ENCODE measurements at regions not wholly inside any gene's neighbourhood (a gene's known extent, or its start where the extent isn't known, plus 50 kb on each side); places are given as distances from the start of the nearest gene placed in this dataset.

GRCh38 chr1:208654241-208654640, 410.1 kb upstream of the PLXNA2 start:
- no peak overlapping the region for H3K27ac ChIP-seq (ENCODE audit: low read length)
- H3K79me2 ChIP-seq (ENCODE audit: low read length) = no peaks in the 10 kb centered on the region
- TF ChIP-seq CTCF (IDR thresholded peaks at IDR 0.05; ENCODE audit: low read length) (peak; percentile 76), EZH2phosphoT487 (IDR thresholded peaks at IDR 0.05; ENCODE audit: low read length) (no peak)
- no peaks in the 10 kb centered on the region for H3F3A ChIP-seq (ENCODE audit: insufficient read depth, low read length)
- H3K9ac ChIP-seq (ENCODE audit: low read length) = no peak overlapping the region
- H3K4me1 ChIP-seq (ENCODE audit: low read length) = peaks cover 6% of the 10 kb centered on the region; the same call in 1 of the 2 replicates
- no peaks in the 10 kb centered on the region for H3K36me3 ChIP-seq (replicated peaks; ENCODE audit: insufficient read depth, low read length)
- no peak overlapping the region for H2AFZ ChIP-seq (ENCODE audit: low read length)
- H3K4me2 ChIP-seq (ENCODE audit: low read depth, low read length) = no peak overlapping the region
- H3K9me2 ChIP-seq (replicated peaks; ENCODE audit: insufficient read depth, low read length) = no peaks in the 10 kb centered on the region
- no peaks in the 10 kb centered on the region for H3K27me3 ChIP-seq (replicated peaks; ENCODE audit: insufficient read depth, low read length)
- no peak overlapping the region for H3K4me3 ChIP-seq (ENCODE audit: low read length)
- H4K20me1 ChIP-seq (ENCODE audit: insufficient read depth, low read length) = no peaks in the 10 kb centered on the region
- DNase-seq = peak; percentile 47
- H3K9me3 ChIP-seq (replicated peaks; ENCODE audit: insufficient read depth, low read length) = no peaks in the 10 kb centered on the region

- no peaks in the 10 kb centered on the region for H3F3A ChIP-seq (ENCODE audit: insufficient read depth, low read length)
- no peak overlapping the region for H2AFZ ChIP-seq (ENCODE audit: low read length)
- TF ChIP-seq EZH2 (optimal IDR thresholded peaks at IDR 0.05; ENCODE audit: low read depth, low read length) = no peak
- no peak for TF ChIP-seq CTCF (IDR thresholded peaks at IDR 0.05; ENCODE audit: low read length)
- no peak for TF ChIP-seq EZH2phosphoT487 (IDR thresholded peaks at IDR 0.05; ENCODE audit: low read length)
- H3K4me3 ChIP-seq (ENCODE audit: low read length) = no peak overlapping the region
- H3K9ac ChIP-seq (ENCODE audit: low read length) = no peak overlapping the region
- H4K20me1 ChIP-seq (ENCODE audit: insufficient read depth, low read length) = no peaks in the 10 kb centered on the region
- no peak overlapping the region for H3K4me2 ChIP-seq (ENCODE audit: low read depth, low read length)
- H3K36me3 ChIP-seq (replicated peaks; ENCODE audit: insufficient read depth, low read length) = no peaks in the 10 kb centered on the region
- no peaks in the 10 kb centered on the region for H3K9me3 ChIP-seq (replicated peaks; ENCODE audit: insufficient read depth, low read length)
- H3K27ac ChIP-seq (ENCODE audit: low read length) = no peak overlapping the region
- H3K9me2 ChIP-seq (replicated peaks; ENCODE audit: insufficient read depth, low read length) = no peaks in the 10 kb centered on the region
- no peaks in the 10 kb centered on the region for H3K27me3 ChIP-seq (replicated peaks; ENCODE audit: insufficient read depth, low read length)
- no peaks in the 10 kb centered on the region for H3K79me2 ChIP-seq (ENCODE audit: low read length)
- no peaks in the 10 kb centered on the region for H3K4me1 ChIP-seq (ENCODE audit: low read length)
- DNase-seq = no peak
These were observed 421.8 kb upstream of the PLXNA2 start for GRCh38 chr1:208665936-208666335.

GRCh38 chr1:208668991-208669390, 424.8 kb upstream of the PLXNA2 start:
- H3K27me3 ChIP-seq (replicated peaks; ENCODE audit: insufficient read depth, low read length) = no peaks in the 10 kb centered on the region
- H3F3A ChIP-seq (ENCODE audit: insufficient read depth, low read length) = no peaks in the 10 kb centered on the region
- H3K36me3 ChIP-seq (replicated peaks; ENCODE audit: insufficient read depth, low read length) = no peaks in the 10 kb centered on the region
- H3K9ac ChIP-seq (ENCODE audit: low read length) = no peak overlapping the region
- DNase-seq = peak; percentile 29
- no peak overlapping the region for H3K4me2 ChIP-seq (ENCODE audit: low read depth, low read length)
- no peak for TF ChIP-seq CTCF (IDR thresholded peaks at IDR 0.05; ENCODE audit: low read length)
- no peak for TF ChIP-seq EZH2 (optimal IDR thresholded peaks at IDR 0.05; ENCODE audit: low read depth, low read length)
- no peak for TF ChIP-seq EZH2phosphoT487 (IDR thresholded peaks at IDR 0.05; ENCODE audit: low read length)
- no peaks in the 10 kb centered on the region for H3K4me1 ChIP-seq (ENCODE audit: low read length)
- no peaks in the 10 kb centered on the region for H3K9me2 ChIP-seq (replicated peaks; ENCODE audit: insufficient read depth, low read length)
- H3K27ac ChIP-seq (ENCODE audit: low read length) = no peak overlapping the region
- no peaks in the 10 kb centered on the region for H3K9me3 ChIP-seq (replicated peaks; ENCODE audit: insufficient read depth, low read length)
- no peaks in the 10 kb centered on the region for H3K79me2 ChIP-seq (ENCODE audit: low read length)
- H2AFZ ChIP-seq (ENCODE audit: low read length) = no peak overlapping the region
- H4K20me1 ChIP-seq (ENCODE audit: insufficient read depth, low read length) = no peaks in the 10 kb centered on the region
- H3K4me3 ChIP-seq (ENCODE audit: low read length) = no peak overlapping the region

Data from MM.1S (cell line).